ENCODE measurements at regions not wholly inside any gene's neighbourhood (a gene's known extent, or its start where the extent isn't known, plus 50 kb on each side); places are given as distances from the start of the nearest gene placed in this dataset.
"Not testable (repeated sequence)": the region's sequence is repeated elsewhere in the genome, so short reads cannot be mapped to it uniquely, and the experiment has no call there.

DNA sequence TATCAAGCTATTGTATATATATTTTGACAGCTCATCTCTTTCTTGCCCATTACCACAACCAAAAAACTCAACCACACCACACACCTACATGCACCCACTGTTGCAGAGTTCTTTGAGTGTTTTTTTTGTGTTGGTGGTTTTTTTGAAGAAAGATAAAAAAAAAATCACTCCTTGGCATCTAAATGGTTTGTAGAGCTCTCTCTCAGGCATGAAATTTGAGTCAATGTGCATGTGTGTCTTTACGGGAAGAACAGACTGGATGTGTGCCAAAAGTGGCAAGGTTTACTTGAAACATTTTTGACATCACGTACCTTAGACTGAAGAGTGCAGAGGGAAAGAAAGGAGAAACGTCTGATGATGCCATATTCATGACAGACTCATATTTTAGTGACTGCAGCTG, 154.2 kb downstream of the FHIP1A start:
- no peak for DNase-seq

GRCh38 chr4:151564321-151564720, 155.3 kb downstream of the FHIP1A start:
- no peak for DNase-seq

DNA sequence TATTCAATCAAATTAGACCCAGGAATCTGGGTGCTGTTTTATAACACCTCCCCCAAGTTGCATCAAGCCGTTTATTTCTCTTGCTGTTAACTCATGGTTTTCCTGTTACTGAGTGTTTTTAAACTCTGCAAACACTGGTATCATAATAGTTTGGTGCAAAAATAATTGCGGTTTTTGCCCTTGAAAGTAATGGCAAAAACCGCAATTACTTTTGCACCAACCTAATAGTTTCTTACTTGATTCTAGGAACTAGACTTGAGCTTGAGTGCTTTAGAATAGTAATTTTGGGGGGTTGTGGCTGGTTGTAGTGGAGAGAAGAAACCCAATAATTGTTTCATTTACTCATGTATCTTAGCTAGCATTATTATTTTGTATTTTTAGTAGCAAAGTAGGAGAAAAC, 156.6 kb downstream of the FHIP1A start:
- no peak for DNase-seq

DNA sequence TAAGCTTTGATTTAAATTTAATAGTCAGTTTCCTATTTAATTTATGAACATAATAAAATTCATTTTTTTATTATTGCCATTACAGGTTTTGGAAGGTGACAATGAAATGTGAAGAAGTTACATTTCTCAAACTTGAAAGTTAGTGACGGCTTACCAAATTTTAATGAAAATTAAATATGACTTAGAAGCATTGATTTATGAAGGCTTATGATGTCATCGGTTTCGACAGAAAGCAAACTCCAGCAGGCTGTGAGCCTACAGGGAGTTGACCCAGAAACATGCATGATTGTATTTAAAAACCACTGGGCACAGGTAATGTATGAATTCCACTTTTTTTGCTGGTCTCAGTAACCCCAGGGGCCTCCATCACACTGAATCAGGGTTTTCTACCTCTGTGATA, 157.1 kb downstream of the FHIP1A start:
- DNase-seq, result no peak

GRCh38 chr4:151567056-151567455, 158.1 kb downstream of the FHIP1A start:
- no peak for DNase-seq

DNA sequence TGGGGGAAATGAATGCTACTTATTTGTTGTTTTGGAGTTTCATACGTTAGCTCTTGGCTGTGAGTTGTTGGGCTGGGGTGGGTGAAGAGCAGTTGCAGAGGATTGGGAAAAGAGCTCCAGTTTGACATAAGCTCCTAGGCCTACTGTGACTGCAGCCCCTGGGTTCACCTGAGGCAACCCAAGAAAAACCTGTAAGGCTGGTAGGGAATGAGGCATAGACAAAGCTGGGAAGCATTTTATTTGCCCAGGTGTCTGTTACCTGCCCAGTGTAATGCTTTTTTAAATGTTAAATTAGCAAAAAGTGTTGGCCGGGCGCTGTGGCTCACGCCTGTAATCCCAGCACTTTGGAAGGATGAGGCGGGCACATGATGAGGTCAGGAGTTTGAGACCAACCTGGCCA, 160.0 kb downstream of the FHIP1A start:
- no peak for DNase-seq

DNA sequence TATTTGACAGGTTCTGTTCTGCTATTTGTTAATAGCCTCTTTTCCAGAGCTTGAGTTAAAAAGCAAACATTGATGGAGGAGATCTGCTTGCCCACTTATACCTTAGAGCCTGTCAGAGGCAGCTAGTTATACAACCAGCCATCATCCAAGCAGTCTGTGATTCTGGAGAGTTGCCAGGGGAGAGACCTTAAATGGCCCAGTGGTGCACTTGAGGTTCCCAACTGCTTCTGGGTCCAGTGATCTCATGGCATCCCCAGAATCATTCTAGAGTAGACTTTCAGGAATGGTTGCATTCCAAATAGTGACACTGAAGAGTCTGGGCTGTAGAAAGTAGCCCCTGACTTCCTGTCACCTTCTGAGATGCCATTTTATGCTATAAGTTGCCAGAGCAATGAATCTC, 160.7 kb downstream of the FHIP1A start:
- no peak for DNase-seq

GRCh38 chr4:151573474-151573873, 164.5 kb downstream of the FHIP1A start:
- no peak for DNase-seq

DNA sequence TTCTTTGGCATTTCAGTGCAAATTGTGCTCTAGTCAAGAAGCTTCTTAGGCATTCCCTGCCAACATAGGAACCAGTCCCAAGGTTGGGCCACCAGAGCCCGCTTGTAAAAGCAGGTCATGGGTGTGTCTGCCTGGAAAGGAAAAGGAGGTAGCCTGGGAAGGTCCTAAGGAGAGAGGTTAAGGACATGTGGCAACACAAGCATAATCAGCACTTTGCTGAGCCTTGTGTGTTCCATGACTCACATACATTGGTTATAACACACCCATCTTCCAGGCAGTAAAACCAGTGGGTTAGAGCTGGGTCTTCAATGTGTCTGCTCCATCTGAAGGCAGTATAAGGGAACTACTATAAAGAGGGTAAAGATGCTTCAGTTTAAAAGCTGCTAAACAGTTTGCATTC, 165.0 kb downstream of the FHIP1A start:
- no peak for DNase-seq

DNA sequence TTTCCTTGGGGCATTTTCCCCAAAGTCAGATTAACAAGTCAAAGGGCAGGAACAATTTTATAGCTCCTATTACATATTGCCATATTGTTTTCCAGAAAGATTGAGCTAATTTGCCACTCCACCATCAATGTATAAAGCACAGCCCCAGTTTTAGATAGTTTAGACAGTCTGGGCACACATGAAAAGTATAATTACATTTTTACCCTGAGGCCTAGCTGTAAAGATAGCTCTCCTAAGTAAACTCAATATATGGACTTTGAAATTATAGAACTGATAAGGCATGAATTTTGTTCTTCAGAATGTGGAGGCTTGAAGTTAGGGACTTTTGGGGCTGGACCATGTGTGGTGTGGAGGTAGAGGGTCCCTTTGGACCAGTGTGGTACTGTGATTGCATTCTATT, 166.0 kb downstream of the FHIP1A start:
- DNase-seq, result no peak

DNA sequence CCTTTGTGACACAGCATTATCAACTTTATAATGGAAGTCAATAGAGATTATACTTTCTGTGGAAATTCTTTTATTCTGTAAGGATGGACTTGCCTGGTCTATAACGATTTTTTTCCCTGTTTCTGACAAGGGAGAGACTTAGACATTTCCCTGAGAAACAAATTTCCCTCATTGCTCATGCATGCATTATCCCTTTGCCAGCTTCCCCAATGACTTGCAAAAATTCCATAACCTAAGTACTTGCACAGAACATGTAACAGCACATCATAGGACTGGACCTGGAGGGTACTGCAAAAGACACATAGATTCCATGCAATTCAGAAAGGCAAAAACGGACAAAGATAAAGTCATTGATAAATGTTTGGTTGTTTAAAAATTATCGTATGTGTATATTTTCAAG, 166.7 kb downstream of the FHIP1A start:
- DNase-seq, result no peak

GRCh38 chr4:151576627-151577026, 167.7 kb downstream of the FHIP1A start:
- DNase-seq, result no peak

- DNase-seq, result no peak
Observed at GRCh38 chr4:151581570-151581969, 172.6 kb downstream of the FHIP1A start.

GRCh38 chr4:151582098-151582497, 173.1 kb downstream of the FHIP1A start:
- DNase-seq, result no peak

- no peak for DNase-seq
Observed at GRCh38 chr4:151583157-151583914, 174.4 kb downstream of the FHIP1A start.

GRCh38 chr4:151584101-151584500, 175.1 kb downstream of the FHIP1A start:
- DNase-seq, result no peak

DNA sequence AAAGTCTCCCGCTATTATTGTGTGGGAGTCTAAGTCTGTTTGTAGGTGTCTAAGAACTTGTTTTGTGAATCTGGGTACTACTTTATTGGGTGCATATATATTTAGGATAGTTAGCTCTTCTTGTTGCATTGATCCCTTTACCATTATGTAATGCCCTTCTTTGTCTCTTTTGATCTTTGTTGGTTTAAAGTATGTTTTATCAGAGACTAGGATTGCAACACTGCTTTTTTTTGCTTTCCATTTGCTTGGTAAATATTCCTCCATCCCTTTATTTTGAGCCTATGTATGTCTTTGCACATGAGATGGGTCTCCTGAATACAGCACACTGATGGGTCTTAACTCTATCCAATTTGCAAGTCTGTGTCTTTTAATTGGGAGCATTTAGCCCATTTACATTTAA, 165.2 kb downstream of the GATB start:
- DNase-seq, result not testable (repeated sequence)

DNA sequence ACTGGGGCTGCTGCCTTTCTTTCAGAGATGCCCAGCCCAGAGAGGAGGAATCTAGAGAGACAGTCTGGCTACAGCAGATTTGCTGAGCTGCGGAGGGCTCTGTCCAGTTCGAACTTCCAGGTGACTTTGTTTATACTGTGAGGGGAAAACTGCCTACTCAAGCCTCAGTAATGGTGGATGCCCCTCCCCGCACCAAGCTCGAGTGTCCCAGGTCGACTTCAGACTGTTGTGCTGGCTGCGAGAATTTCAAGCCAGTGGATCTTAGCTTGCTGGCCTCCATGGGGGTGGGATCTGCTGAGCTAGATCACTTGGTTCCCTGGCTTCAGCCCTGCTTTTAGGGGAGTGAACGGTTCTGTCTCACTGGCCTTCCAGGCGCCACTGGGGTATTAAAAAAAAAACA, 163.1 kb downstream of the GATB start:
- not testable (repeated sequence) for DNase-seq

DNA sequence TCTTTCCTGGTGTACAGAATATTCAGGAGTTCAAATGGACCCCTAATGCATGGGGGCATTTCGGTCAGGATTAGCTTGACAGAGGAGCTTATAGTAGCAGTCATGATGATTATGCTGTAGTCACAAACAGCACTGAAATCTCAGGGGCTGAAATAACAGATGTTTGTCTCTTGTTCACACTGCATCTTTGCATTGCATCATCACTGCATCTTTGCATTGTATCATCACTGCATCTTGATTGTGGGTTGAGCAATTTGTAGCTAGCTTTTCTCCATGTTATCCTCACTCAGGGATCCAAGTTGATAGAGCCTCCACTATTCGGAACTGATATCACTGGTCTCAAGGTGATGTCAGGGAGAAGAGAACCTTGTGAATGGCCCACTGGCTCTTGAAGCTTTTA, 160.9 kb downstream of the GATB start:
- no peak for DNase-seq

DNA sequence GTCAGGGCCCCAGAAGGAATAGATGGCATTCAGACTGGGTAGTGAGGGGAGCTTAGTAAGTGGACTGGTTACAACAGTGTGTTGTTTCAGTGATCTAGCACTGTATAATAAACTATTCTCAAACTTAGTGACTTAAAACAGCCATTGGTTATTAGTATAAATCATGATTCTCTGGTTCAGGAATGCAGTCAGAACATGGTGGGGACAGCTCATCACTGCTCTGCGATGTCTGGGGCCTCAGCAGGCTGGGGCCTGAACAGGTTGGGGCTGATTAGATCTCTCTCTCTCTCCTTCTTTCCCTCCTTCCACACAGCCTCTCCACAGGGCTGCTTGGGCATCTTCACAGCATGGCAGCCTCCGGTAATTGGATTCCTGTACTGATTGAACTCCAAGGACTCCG, 160.4 kb downstream of the GATB start:
- no peak for DNase-seq

GRCh38 chr4:151603377-151603776, 157.4 kb downstream of the GATB start:
- DNase-seq, result no peak

- DNase-seq, result peak; percentile 30
Observed at GRCh38 chr4:151604238-151604637, 156.6 kb downstream of the GATB start.

- no peak for DNase-seq
Observed at GRCh38 chr4:151605215-151605614, 155.6 kb downstream of the GATB start.

GRCh38 chr4:151606061-151606460, 154.7 kb downstream of the GATB start:
- DNase-seq, result no peak

GRCh38 chr4:151610229-151610628, 150.6 kb downstream of the GATB start:
- DNase-seq, result no peak
